ENCODE measurements at regions not wholly inside any gene's neighbourhood (a gene's known extent, or its start where the extent isn't known, plus 50 kb on each side); places are given as distances from the start of the nearest gene placed in this dataset.

DNA sequence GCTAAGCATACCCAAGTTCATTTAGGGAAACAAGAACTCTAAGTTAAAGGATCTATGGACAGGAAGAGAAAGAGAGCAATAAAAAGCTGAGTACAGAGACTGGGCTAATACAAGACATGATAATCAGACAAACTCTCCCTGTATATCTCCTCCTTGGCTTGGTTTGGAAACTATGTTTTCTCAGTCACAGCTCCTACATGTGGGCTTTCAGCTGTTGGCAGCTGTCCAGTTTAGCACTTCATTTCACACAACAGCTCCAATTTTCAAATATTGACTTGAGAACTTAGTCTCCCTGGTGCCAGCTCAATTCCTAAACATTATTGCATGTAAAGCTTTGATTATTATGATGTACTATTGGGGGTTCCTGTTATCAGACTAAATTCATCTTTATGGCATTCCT is 222.8 kb upstream of the OBI1 start:
- no peak for TF ChIP-seq EZH2 (IDR thresholded peaks at IDR 0.05)
- no peak for TF ChIP-seq POLR2AphosphoS5 (IDR thresholded peaks at IDR 0.05; ENCODE audit: borderline replicate concordance, low read depth, low read length)
- TF ChIP-seq FOXP2 (optimal IDR thresholded peaks at IDR 0.05; ENCODE audit: control extremely low read depth, extremely low read length, insufficient read depth), result no peak
